KG1 (cell line): ENCODE measurements at regions not wholly inside any gene's neighbourhood (a gene's known extent, or its start where the extent isn't known, plus 50 kb on each side); places are given as distances from the start of the nearest gene placed in this dataset.
"Not testable (repeated sequence)": the region's sequence is repeated elsewhere in the genome, so short reads cannot be mapped to it uniquely, and the experiment has no call there.

ENCODE experiments used
- DNase-seq: peaks from one replicate; lab custom pipeline; 2025; lab: John Stamatoyannopoulos, UW

DNA sequence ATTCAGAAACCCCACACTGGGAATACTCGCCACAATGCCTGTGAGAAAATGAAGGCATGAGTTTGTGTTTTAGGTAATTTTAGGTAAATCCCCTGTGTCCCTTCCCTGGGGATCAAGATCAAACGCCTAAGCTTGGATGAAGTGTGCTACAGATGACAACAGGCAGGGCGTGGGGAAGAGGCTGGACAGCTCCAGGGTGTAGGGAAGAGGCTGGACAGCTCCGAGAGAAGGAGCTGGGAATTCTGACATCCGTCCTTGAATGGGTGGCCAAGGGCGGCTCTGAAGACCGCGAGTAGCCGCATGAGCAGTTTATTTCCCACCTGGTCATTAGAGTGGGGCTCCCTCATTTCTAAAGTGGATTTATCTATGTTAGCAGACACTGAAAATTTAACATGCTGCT lies 109.7 kb downstream of the RAMP3 start:
- no peak for DNase-seq

DNA sequence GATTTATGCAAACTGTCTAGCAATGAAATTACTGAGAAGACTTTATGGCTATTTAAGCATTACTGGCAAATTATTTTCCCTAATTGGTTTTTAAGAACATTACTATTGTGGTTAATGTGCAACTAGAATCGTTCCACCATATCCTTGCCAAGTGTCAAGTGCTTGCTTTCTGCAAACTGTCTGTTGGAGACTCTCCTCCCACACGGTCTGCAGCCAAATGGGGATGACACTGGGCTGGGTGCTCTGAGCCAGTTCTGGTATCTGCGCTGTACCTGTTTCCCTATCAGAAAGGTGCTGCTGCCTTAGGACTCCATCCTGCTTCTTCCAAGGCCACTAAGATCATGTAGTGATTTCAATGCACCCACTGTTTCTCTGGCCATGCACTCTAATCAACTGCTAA lies 110.4 kb downstream of the RAMP3 start:
- DNase-seq = no peak

DNA sequence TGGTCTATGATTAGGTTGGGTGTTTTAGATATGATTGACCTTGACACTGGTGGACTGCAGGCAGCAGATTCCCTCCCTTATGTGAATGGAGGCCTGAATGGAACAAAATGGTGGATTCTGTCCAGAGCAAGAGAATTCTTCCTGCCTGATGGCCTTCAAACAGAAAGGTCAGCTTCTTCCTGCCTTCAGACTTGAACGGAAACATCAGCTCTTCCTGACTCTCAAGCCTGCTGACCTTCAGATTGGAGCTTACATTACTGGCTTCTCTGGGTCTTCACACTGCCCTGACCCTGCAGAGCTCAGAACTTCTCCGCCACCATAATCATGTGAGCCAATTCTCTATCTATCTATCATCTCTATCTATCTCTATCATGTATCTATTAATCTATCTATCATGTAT lies 111.6 kb downstream of the RAMP3 start:
- DNase-seq = no peak

GRCh38 chr7:45278763-45279398 lies 121.3 kb downstream of the RAMP3 start:
- no peak for DNase-seq

GRCh38 chr7:45289611-45290010 lies 132.0 kb downstream of the RAMP3 start:
- not testable (repeated sequence) for DNase-seq

- no peak for DNase-seq
These were observed 133.3 kb downstream of the RAMP3 start for GRCh38 chr7:45290880-45291279.

- no peak for DNase-seq
These were observed 134.9 kb downstream of the RAMP3 start for GRCh38 chr7:45292481-45292880.

DNA sequence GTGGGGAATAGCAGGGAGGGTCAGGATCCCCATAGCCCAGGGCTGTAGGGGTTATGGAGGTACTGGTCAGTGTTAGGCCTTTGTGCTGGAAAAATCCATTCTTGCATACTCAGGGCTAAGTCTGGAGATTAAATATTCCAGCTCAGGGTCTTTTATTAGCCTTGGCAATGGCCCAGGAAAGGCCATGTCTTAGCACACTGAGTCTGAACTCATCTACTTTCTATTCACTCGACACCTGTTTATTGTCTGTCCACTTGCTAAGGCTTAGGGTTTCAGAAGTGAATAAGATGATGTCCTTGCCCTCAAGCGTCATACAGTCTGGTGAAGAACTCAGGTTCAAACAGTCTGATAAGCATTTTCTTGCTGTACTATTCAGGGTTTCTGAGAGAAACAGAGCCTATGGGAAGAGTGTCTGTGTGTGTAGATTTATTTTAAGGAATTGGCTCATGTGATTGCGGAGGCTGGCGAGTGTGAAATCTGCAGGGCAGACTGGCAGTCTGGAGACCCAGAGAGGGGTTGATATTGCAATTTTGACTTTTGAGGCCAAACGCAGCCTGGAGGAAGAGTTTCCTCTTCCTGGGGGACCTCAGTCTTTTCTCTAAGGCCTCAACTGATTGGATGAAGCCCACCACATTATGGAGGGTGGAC lies 135.8 kb downstream of the RAMP3 start:
- no peak for DNase-seq

DNA sequence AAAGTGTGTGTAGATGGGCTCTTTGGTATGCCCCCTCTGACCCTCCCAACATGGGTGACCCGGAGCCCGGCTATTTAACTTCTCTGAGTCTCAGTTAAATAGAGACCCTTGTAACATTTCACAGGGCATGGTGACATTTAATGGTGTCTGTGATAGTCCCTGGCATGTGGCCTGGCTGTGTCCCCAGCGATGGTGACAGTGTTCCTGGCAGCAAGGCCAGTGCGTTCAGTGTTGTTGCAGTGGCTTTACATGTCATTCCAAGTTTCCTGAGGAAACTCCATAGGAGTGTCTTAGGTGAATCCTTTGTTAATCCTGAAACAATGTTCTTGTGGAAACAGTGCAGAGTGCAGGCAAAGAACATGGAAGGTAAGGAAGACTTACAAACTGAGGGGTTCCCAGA lies 137.0 kb downstream of the RAMP3 start:
- DNase-seq = no peak

DNA sequence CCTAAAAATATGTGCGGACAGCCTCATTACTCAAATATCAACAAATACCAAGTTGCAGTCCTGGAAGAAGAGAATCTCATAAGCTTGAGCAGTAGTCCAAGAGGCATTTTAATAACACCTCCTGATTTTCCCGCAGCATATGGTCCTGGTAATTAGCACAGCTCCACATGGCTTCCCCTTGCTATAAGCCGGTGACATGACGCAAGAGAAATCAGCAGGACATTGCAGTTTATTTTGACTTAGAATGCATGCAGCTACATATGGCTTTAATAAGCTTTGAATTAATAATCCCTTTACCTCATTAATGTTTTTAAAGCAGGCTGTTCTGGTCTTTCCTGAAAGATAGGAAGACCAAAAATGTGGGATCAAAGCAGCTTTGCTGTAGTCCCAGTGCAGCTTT lies 137.6 kb downstream of the RAMP3 start:
- DNase-seq = no peak

GRCh38 chr7:45296748-45297147 lies 139.2 kb downstream of the RAMP3 start:
- DNase-seq = no peak

DNA sequence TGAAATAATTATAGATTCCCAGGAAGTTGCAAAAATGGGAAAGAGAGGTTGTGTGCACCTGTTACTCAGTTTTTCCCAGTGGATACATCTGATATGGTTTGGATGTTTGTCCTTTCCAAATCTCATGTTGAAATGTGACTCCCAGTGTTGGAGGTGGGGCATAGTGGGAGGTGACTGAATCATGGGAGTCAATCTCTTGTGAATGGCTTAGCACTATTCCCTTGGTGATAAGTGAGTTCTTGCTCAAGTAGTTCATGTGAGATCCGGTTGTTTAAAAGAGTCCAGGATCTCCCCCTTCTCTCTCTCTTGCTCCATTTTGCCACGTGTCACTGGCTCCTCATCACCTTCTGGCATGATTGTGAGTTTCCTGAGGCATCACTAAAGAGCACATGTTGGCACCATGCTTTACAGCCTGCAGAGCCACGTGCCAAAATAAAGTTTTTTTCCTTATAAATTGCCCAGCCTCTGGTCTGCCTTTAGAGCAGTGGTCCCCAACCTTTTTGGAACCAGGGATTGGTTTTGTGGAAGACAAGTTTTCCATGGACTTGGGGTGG lies 149.2 kb downstream of the RAMP3 start:
- DNase-seq = no peak

GRCh38 chr7:45311597-45311996 lies 154.0 kb downstream of the RAMP3 start:
- no peak for DNase-seq

GRCh38 chr7:45315512-45315911 lies 157.9 kb downstream of the RAMP3 start:
- not testable (repeated sequence) for DNase-seq

DNA sequence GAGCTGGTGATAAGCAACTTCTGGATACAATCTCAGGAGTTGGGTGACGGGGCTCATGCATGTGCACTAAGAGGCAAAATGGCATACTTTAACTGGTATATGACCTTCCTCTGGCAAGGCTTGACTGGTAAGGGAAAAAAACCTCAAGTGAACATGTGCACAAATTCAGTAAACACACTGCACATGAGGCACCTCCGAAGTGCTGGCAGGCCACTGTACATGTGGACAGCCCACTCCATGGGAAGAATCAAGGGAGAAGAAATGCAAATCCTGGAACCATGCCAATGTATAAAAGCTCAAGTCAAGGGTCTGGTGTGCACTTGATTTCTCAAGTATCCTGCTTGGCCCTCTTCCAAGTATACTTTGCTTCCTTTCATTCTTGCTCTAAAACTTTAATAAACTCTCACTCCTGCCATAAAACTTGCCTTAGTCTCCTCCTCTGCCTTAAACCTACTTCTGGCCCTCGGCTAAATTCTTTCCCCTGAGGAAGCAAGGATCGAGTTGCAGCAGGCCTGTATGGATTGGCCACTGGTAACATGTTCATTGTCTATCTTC lies 167.2 kb downstream of the RAMP3 start:
- no peak for DNase-seq

DNA sequence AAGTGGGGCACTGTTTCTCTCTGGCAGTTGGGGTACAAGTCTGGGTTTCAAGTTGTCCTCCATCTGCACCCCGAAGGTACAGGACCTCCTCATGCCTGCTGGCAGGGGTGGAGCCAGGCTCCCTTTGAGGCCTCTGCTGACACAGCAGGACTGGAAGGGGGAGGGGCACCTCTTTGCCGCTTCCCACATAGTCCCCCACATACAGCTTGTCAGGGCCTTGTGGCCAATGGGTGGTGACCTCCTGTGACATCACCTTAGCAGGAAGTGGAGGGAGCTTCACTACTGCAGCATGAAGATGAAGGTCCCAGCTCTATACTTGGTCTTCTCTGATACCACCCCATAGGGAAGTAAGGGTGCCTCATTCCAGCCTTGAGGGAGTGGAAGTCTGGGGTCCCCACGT lies 167.8 kb downstream of the RAMP3 start:
- DNase-seq = no peak

- no peak for DNase-seq
These were observed 170.9 kb downstream of the RAMP3 start for GRCh38 chr7:45328403-45328981.

GRCh38 chr7:45331563-45331962 lies 174.0 kb downstream of the RAMP3 start:
- no peak for DNase-seq

GRCh38 chr7:45335024-45335423 lies 177.4 kb downstream of the RAMP3 start:
- not testable (repeated sequence) for DNase-seq

DNA sequence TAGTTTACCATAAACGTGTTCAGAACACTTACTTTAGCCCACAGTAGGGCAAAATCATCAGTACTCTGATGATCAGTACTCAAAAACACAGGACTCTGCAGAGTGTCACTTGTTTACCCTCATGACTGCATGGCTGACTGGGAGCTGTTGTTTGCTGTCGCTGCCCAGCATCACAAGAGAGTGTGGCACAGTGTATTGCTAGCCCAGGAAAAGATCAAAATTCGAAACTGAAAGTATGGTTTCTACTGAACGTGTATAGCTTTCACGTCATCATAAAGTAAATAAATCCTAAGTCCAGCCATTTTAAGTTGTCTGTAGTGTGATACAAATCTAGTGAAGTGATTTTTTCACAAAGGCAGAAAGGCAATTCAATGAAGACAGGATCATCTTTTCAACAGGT lies 184.6 kb downstream of the RAMP3 start:
- DNase-seq = no peak

- DNase-seq = no peak
These were observed 186.2 kb downstream of the RAMP3 start for GRCh38 chr7:45343746-45344145.

GRCh38 chr7:45347804-45348203 lies 190.2 kb downstream of the RAMP3 start:
- DNase-seq = no peak

DNA sequence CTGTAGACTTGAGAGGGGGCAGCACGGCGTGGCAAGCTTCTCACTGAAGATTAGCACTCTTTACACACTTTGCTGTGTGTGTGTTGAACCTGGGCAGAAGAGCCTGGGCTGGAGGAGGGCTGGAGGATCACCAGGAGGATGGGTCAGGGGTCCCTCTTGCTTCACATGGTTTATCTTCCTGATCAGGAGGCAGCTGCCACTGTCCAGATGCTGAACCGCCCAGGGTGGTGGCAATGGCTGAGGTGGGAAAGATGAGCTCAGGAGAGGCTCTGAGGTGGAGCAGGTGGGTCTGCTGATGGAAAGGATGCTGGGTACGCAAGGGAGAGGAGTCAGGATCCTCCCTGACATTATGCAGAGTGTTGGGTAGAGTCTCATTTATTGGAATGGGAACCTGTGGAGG lies 191.5 kb downstream of the RAMP3 start:
- DNase-seq = no peak
